BE2C (cell line): ENCODE measurements at regions not wholly inside any gene's neighbourhood (a gene's known extent, or its start where the extent isn't known, plus 50 kb on each side); places are given as distances from the start of the nearest gene placed in this dataset.

Experiments
- DNase-seq: peaks from one replicate; pipeline ENCODE4 v3.0.0-alpha.2; 2020
- H3K27me3 ChIP-seq: fragments of 250-450 bp; sonication (Bioruptor Pico); 2 replicates; pipeline ENCODE4 v1.5.1; 2020; ENCODE audit warnings: mild to moderate bottlenecking
- H3K36me3 ChIP-seq: fragments of 250-450 bp; sonication (Bioruptor Pico); 2 replicates; pipeline ENCODE4 v1.5.1; 2020; ENCODE audit warnings: mild to moderate bottlenecking
- H3K4me1 ChIP-seq: fragments of 250-450 bp; sonication (Bioruptor Pico); 2 replicates; pipeline ENCODE4 v1.5.1; 2020
- H3K4me3 ChIP-seq: 2 replicates; pipeline ENCODE4 v1.5.1; 2011; ENCODE audit warnings: low read depth, low read length
- H3K9me3 ChIP-seq: fragments of 250-450 bp; sonication (Bioruptor Pico); 2 replicates; pipeline ENCODE4 v1.5.1; 2020
- CTCF ChIP-seq: IDR thresholded peaks from 2 replicates; pipeline ENCODE4 v1.5.1; 2012; ENCODE audit warnings: mild to moderate bottlenecking, low read depth, low read length

GRCh38 chr6:15087186-15087589 is 158.7 kb upstream of the JARID2 start:
- H3K4me3 ChIP-seq = no peak overlapping the region
- H3K4me1 ChIP-seq = peaks cover 15% of the 10 kb centered on the region
- H3K9me3 ChIP-seq = no peaks in the 10 kb centered on the region
- H3K36me3 ChIP-seq = no peaks in the 10 kb centered on the region
- H3K27me3 ChIP-seq = no peaks in the 10 kb centered on the region
- no peak for DNase-seq
- TF ChIP-seq CTCF = no peak

- Histone ChIP-seq H3K4me1 (peaks cover 15% of the 10 kb centered on the region), H3K36me3 (no peaks in the 10 kb centered on the region), H3K9me3 (no peaks in the 10 kb centered on the region), H3K27me3 (no peaks in the 10 kb centered on the region), H3K4me3 (peak overlapping the region; percentile 12; the same call in 1 of the 2 replicates)
- DNase-seq = peak; percentile 49
- TF ChIP-seq CTCF = no peak
Observed at GRCh38 chr6:15088904-15089568, 156.8 kb upstream of the JARID2 start.

- peak overlapping the region; percentile 12; the same call in 1 of the 2 replicates for H3K4me3 ChIP-seq
- no peak for TF ChIP-seq CTCF
- H3K9me3 ChIP-seq = no peaks in the 10 kb centered on the region
- no peaks in the 10 kb centered on the region for H3K27me3 ChIP-seq
- peak; percentile 31 for DNase-seq
- H3K4me1 ChIP-seq = peaks cover 15% of the 10 kb centered on the region
- no peaks in the 10 kb centered on the region for H3K36me3 ChIP-seq
Observed at GRCh38 chr6:15089569-15090144, 156.2 kb upstream of the JARID2 start.

GRCh38 chr6:15090145-15090579 is 155.7 kb upstream of the JARID2 start:
- H3K4me3 ChIP-seq = no peak overlapping the region
- no peaks in the 10 kb centered on the region for H3K27me3 ChIP-seq
- no peaks in the 10 kb centered on the region for H3K36me3 ChIP-seq
- TF ChIP-seq CTCF = no peak
- H3K4me1 ChIP-seq = peaks cover 15% of the 10 kb centered on the region
- DNase-seq = no peak
- H3K9me3 ChIP-seq = no peaks in the 10 kb centered on the region

- Histone ChIP-seq H3K27me3 (no peaks in the 10 kb centered on the region), H3K9me3 (no peaks in the 10 kb centered on the region), H3K36me3 (no peaks in the 10 kb centered on the region), H3K4me1 (peaks cover 15% of the 10 kb centered on the region), H3K4me3 (no peak overlapping the region)
- no peak for TF ChIP-seq CTCF
- no peak for DNase-seq
Observed at GRCh38 chr6:15090745-15091384, 155.0 kb upstream of the JARID2 start.
